GM12878 (cell line): ENCODE measurements at regions not wholly inside any gene's neighbourhood (a gene's known extent, or its start where the extent isn't known, plus 50 kb on each side); places are given as distances from the start of the nearest gene placed in this dataset.

Experiments
- ATAC-seq: fragments of 200-7000 bp; cut with Tn5 transposase; 3 replicates; pipeline ENCODE4 v1.9.1; 2020; ENCODE audit warnings: mild to moderate bottlenecking, moderate library complexity
- BruUV-seq: library from RNA; stranded (reverse); fragments of 400-500 nt; replicated peaks from 2 replicates; lab custom pipeline; 2021; lab: Mats Ljungman, UMichigan
- CTCF ChIA-PET: fragments of 300-600 bp; sonication (Branson Sonifier 250); formaldehyde crosslinking; extraction: SDS; loops from one replicate; lab custom pipeline; 2021; ENCODE audit warnings: inconsistent platforms; lab: Yijun Ruan, JAX
- POLR2A ChIA-PET: fragments of 350-600 bp; formaldehyde crosslinking; extraction: SDS; loops from one replicate; lab custom pipeline; 2021; ENCODE audit warnings: inconsistent platforms; lab: Charles Lee
- RAD21 ChIA-PET: fragments of 300-600 bp; sonication (Branson Sonifier 250); formaldehyde crosslinking; loops from one replicate; lab custom pipeline; 2023; ENCODE audit warnings: antibody characterized with exemption; ENCODE audit not compliant: unreplicated experiment; lab: Charles Lee
- SMC1A ChIA-PET: fragments of 300-600 bp; sonication (Branson Sonifier 250); formaldehyde crosslinking; loops from one replicate; lab custom pipeline; 2023; ENCODE audit not compliant: unreplicated experiment, uncharacterized antibody; lab: Charles Lee
- DNase-seq: peaks from one replicate; pipeline ENCODE4 v3.0.0-alpha.2; 2011; ENCODE audit warnings: low read depth, low spot score
- FAIRE-seq: peaks from 3 replicates; lab custom pipeline; 2011; peaks lifted over from hg19 to GRCh38; lab: Jason Lieb, UNC
- H2AFZ ChIP-seq: 2 replicates; pipeline ENCODE4 v1.6.0; 2011; ENCODE audit warnings: low read depth, low read length, control low read depth; ENCODE audit not compliant: control insufficient read depth
- H3K27ac ChIP-seq: 2 replicates; pipeline ENCODE4 v1.5.1; 2011; ENCODE audit warnings: control low read depth; ENCODE audit not compliant: control insufficient read depth, insufficient read depth
- H3K27me3 ChIP-seq, 2 experiments: replicated peaks in 1 of 2; 2 replicates each; pipeline versions ENCODE4 v1.6.0 to v1.6.1; 2011; ENCODE audit warnings: low read length in 1 of 2; ENCODE audit not compliant: control insufficient read depth in 2 of 2, insufficient read depth in 2 of 2
- H3K36me3 ChIP-seq, 2 experiments: 2 replicates each; pipeline ENCODE4 v1.5.1; 2011; ENCODE audit warnings: low read length in 1 of 2; ENCODE audit not compliant: control insufficient read depth in 2 of 2, insufficient read depth in 2 of 2
- H3K4me1 ChIP-seq: 2 replicates; pipeline ENCODE4 v1.6.1; 2011; ENCODE audit warnings: mild to moderate bottlenecking, low read length, moderate library complexity, mixed read lengths; ENCODE audit not compliant: control insufficient read depth, insufficient read depth
- H3K4me2 ChIP-seq: 2 replicates; pipeline ENCODE4 v1.6.0; 2011; ENCODE audit warnings: control low read depth; ENCODE audit not compliant: control insufficient read depth, insufficient read depth
- H3K4me3 ChIP-seq: fragments of 200-600 bp; sonication (generic); 2 replicates; pipeline ENCODE4 v1.5.1; 2016
- H3K79me2 ChIP-seq: 2 replicates; pipeline ENCODE4 v1.6.0; 2011; ENCODE audit warnings: low read length; ENCODE audit not compliant: control insufficient read depth, insufficient read depth
- H3K9ac ChIP-seq: 2 replicates; pipeline ENCODE4 v1.8.0; 2011; ENCODE audit warnings: low read length, control low read depth, mixed read lengths; ENCODE audit not compliant: control insufficient read depth, insufficient read depth
- H3K9me3 ChIP-seq: replicated peaks from 3 replicates; pipeline ENCODE4 v1.5.1; 2011; ENCODE audit warnings: mild to moderate bottlenecking, low read length; ENCODE audit not compliant: control insufficient read depth, insufficient read depth
- H4K20me1 ChIP-seq: 2 replicates; pipeline ENCODE4 v1.6.0; 2011; ENCODE audit not compliant: control insufficient read depth, insufficient read depth
- HCFC1 ChIP-seq: fragments of 150-350 bp; IDR thresholded peaks from 2 replicates; pipeline ENCODE4 v1.6.1; 2014; ENCODE audit warnings: low read length
- RB1 ChIP-seq: fragments of 450-650 bp; formaldehyde crosslinking; IDR thresholded peaks from 2 replicates; pipeline ENCODE4 v1.6.1; 2017; ENCODE audit warnings: mild to moderate bottlenecking, borderline replicate concordance
- RELA ChIP-seq: fragments of 450-650 bp; IDR thresholded peaks from 2 replicates; pipeline ENCODE4 v1.8.0; 2014; ENCODE audit warnings: borderline replicate concordance; ENCODE audit not compliant: partially characterized antibody
- TBL1XR1 ChIP-seq: IDR thresholded peaks from 2 replicates; pipeline ENCODE4 v1.6.1; 2012; ENCODE audit warnings: low read depth, low read length, improper control_type of control experiment
- ZNF384 ChIP-seq: IDR thresholded peaks from 2 replicates; pipeline ENCODE4 v1.6.1; 2012; ENCODE audit warnings: low read depth, mild to moderate bottlenecking, low read length, improper control_type of control experiment, borderline replicate concordance
- in situ Hi-C: fragments of 300-500 bp; cut with MboI; formaldehyde crosslinking; loops from 9 replicates; pipeline ENCODE4 v1.14.3; 2018; ENCODE audit warnings: mixed read lengths
- intact Hi-C: fragments of 100-400 bp; cut with micrococcal nuclease; formaldehyde crosslinking; loops from one replicate; pipeline ENCODE4 v1.14.2; 2022; ENCODE audit not compliant: unreplicated experiment
- TF ChIP-seq, protein P1 (sequence below): fragments of 450-650 bp; IDR thresholded peaks from 2 replicates; pipeline ENCODE4 v1.6.1; 2018; ENCODE audit warnings: borderline replicate concordance, mild to moderate bottlenecking; ENCODE audit not compliant: partially characterized antibody
- TF ChIP-seq, protein P2 (sequence below): fragments of 450-650 bp; IDR thresholded peaks from 2 replicates; pipeline ENCODE4 v1.6.1; 2017; ENCODE audit warnings: mild to moderate bottlenecking, moderate library complexity

DNA sequence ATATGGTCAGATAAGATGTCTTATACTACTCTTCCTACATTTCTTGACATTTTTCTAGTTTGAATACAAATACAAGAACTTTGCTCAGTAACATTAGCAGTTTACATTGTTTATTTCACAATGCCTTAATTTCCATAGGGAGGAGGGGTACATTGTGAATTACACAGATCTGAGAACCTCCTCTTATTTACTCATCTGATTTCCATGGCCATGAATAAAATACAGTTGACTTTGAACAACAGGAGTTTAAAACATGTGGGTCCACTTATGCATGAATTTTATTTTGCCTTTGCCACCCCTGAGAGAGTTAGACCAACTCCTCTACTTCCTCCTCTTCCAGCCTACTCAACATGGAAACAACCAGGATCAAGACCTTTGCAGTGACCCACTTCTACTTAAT, 67.7 kb downstream of the MGST1 start:
- H3K9ac ChIP-seq: no peak overlapping the region
- H3K79me2 ChIP-seq: no peaks in the 10 kb centered on the region
- FAIRE-seq: no peak
- no TSS peak for BruUV-seq
- no peak overlapping the region for H3K4me3 ChIP-seq
- ATAC-seq: no peak
- H3K36me3 ChIP-seq: no peaks in the 10 kb centered on the region; a peak in 1 of 4 replicates
- H3K9me3 ChIP-seq: no peaks in the 10 kb centered on the region
- H3K27ac ChIP-seq: no peak overlapping the region
- ChIA-PET POLR2A (no interaction called here), SMC1A (interaction anchor here (0.5 to 0.6 kb wide), 2 partner anchors 16 to 1226 kb away, joined by 3 to 4 read pairs; no protein-coding TSS in a partner anchor), RAD21 (no interaction called here), CTCF (interaction anchor here (1.6 kb wide), 1 partner anchor 29 kb away, joined by 3 read pairs; no protein-coding TSS in a partner anchor)
- no peaks in the 10 kb centered on the region for H4K20me1 ChIP-seq
- no peaks in the 10 kb centered on the region for H3K27me3 ChIP-seq
- no peak for DNase-seq
- no peak overlapping the region for H3K4me2 ChIP-seq
- in situ Hi-C loops (no loop called here), intact Hi-C loops (no loop called here)
- no peak for TF ChIP-seq RB1
- TF ChIP-seq, protein P1, sequence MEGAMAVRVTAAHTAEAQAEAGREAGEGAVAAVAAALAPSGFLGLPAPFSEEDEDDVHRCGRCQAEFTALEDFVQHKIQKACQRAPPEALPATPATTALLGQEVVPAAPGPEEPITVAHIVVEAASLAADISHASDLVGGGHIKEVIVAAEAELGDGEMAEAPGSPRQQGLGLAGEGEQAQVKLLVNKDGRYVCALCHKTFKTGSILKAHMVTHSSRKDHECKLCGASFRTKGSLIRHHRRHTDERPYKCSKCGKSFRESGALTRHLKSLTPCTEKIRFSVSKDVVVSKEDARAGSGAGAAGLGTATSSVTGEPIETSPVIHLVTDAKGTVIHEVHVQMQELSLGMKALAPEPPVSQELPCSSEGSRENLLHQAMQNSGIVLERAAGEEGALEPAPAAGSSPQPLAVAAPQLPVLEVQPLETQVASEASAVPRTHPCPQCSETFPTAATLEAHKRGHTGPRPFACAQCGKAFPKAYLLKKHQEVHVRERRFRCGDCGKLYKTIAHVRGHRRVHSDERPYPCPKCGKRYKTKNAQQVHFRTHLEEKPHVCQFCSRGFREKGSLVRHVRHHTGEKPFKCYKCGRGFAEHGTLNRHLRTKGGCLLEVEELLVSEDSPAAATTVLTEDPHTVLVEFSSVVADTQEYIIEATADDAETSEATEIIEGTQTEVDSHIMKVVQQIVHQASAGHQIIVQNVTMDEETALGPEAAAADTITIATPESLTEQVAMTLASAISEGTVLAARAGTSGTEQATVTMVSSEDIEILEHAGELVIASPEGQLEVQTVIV: no peak
- no peak for TF ChIP-seq ZNF384
- TF ChIP-seq HCFC1: no peak
- no peak for TF ChIP-seq TBL1XR1
- TF ChIP-seq, protein P2, sequence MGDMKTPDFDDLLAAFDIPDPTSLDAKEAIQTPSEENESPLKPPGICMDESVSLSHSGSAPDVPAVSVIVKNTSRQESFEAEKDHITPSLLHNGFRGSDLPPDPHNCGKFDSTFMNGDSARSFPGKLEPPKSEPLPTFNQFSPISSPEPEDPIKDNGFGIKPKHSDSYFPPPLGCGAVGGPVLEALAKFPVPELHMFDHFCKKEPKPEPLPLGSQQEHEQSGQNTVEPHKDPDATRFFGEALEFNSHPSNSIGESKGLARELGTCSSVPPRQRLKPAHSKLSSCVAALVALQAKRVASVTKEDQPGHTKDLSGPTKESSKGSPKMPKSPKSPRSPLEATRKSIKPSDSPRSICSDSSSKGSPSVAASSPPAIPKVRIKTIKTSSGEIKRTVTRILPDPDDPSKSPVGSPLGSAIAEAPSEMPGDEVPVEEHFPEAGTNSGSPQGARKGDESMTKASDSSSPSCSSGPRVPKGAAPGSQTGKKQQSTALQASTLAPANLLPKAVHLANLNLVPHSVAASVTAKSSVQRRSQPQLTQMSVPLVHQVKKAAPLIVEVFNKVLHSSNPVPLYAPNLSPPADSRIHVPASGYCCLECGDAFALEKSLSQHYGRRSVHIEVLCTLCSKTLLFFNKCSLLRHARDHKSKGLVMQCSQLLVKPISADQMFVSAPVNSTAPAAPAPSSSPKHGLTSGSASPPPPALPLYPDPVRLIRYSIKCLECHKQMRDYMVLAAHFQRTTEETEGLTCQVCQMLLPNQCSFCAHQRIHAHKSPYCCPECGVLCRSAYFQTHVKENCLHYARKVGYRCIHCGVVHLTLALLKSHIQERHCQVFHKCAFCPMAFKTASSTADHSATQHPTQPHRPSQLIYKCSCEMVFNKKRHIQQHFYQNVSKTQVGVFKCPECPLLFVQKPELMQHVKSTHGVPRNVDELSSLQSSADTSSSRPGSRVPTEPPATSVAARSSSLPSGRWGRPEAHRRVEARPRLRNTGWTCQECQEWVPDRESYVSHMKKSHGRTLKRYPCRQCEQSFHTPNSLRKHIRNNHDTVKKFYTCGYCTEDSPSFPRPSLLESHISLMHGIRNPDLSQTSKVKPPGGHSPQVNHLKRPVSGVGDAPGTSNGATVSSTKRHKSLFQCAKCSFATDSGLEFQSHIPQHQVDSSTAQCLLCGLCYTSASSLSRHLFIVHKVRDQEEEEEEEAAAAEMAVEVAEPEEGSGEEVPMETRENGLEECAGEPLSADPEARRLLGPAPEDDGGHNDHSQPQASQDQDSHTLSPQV: no peak
- no peak for TF ChIP-seq RELA
- no peaks in the 10 kb centered on the region for H3K4me1 ChIP-seq
- no peak overlapping the region for H2AFZ ChIP-seq
